K562 (cell line): ENCODE measurements at regions not wholly inside any gene's neighbourhood (a gene's known extent, or its start where the extent isn't known, plus 50 kb on each side); places are given as distances from the start of the nearest gene placed in this dataset.

ENCODE experiments used
- CXXC5 ChIP-seq: fragments of 250-450 bp; sonication (Bioruptor Pico); IDR thresholded peaks from 2 replicates; pipeline ENCODE4 v1.8.0; 2022; ENCODE audit warnings: inconsistent platforms, mild to moderate bottlenecking, moderate library complexity
- HMGN3 ChIP-seq: IDR thresholded peaks from 2 replicates; pipeline ENCODE4 v1.6.1; 2011; ENCODE audit warnings: borderline replicate concordance, low read depth, mild to moderate bottlenecking, mixed read lengths, low read length; ENCODE audit not compliant: insufficient read length; ENCODE audit errors: extremely low read depth
- KDM5B ChIP-seq: fragments of 200-600 bp; sonication (generic); IDR thresholded peaks from 2 replicates; pipeline ENCODE4 v1.6.1; 2012; ENCODE audit warnings: low read depth, mild to moderate bottlenecking, moderate library complexity, low read length, control low read depth, inconsistent platforms; ENCODE audit not compliant: insufficient replicate concordance
- NBN ChIP-seq: fragments of 450-650 bp; IDR thresholded peaks from 2 replicates; pipeline ENCODE4 v1.6.1; 2016; ENCODE audit warnings: low read depth, mild to moderate bottlenecking
- SMAD2 ChIP-seq: fragments of 150-350 bp; IDR thresholded peaks from 2 replicates; pipeline ENCODE4 v1.6.1; 2014; ENCODE audit warnings: low read depth, mild to moderate bottlenecking, low read length
- TF ChIP-seq, protein P1 (sequence below): sonication (generic); formaldehyde crosslinking; IDR thresholded peaks from 2 replicates; pipeline ENCODE4 v1.8.0; 2022; ENCODE audit warnings: mild to moderate bottlenecking, missing genetic modification reagents
- TF ChIP-seq, protein P2 (sequence below): sonication (generic); formaldehyde crosslinking; IDR thresholded peaks from 2 replicates; pipeline ENCODE4 v1.8.1; 2023; ENCODE audit warnings: mild to moderate bottlenecking, missing genetic modification reagents
- TF ChIP-seq, protein P3 (sequence below): fragments of 200-600 bp; sonication (generic); IDR thresholded peaks from one replicate; pipeline ENCODE4 v1.6.1; 2012; ENCODE audit warnings: mild to moderate bottlenecking, low read depth, low read length, inconsistent platforms

DNA sequence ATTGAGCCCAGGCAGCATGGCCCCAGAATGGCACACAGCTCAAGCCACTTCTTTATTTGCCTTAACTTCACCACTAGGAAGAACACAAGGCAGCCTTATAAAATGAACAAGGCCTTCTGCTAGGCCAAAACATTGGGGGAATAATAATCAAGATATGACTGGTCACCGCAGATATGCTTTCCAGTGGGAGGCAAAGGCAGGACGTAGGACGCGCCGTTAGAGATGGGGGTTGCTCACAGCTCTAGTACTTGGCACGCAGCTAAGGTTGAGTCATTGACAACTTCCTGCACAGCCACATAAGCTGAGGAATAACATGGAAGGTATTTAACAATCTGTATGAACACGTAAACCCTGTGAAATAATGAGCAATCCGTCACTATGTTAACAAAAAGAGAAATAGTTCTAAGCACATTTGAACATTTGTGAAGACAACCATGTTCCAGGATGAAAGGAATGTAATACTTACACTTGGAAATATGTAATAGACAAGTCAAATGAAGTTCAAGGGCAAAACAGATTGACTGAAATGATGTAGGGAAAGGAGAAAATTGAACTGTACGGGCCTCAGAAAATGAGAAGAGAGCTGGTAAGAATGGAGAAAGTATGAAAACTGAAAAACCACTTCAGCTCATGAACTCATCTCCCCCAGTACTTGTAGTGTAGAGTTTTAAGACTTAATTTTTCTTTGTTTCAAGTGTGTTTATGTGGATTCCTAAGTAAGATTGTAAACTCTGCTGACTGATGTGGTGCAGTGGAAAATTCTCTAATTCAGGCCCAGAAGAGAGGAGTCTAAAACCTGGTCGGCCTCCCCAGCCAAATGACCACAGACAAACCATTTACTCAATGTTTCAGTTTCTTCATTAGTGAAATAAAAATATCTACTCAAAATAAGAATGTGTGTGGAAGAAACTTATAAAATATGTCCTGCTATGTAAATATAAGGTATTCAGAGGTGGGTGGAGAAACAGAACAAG, 59.3 kb upstream of the CCDC91 start (continued):
- TF ChIP-seq, protein P1, sequence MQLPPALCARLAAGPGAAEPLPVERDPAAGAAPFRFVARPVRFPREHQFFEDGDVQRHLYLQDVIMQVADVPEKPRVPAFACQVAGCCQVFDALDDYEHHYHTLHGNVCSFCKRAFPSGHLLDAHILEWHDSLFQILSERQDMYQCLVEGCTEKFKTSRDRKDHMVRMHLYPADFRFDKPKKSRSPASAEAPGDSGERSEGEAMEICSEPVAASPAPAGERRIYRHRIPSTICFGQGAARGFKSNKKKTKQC (CRISPR knock-in tag), result no peak
- TF ChIP-seq HMGN3 (peak; percentile 56), SMAD2 (no peak), NBN (no peak; the same call in 1 of the 2 replicates), CXXC5 (CRISPR knock-in tag) (peak; percentile 93), KDM5B (no peak)
- TF ChIP-seq, protein P2, sequence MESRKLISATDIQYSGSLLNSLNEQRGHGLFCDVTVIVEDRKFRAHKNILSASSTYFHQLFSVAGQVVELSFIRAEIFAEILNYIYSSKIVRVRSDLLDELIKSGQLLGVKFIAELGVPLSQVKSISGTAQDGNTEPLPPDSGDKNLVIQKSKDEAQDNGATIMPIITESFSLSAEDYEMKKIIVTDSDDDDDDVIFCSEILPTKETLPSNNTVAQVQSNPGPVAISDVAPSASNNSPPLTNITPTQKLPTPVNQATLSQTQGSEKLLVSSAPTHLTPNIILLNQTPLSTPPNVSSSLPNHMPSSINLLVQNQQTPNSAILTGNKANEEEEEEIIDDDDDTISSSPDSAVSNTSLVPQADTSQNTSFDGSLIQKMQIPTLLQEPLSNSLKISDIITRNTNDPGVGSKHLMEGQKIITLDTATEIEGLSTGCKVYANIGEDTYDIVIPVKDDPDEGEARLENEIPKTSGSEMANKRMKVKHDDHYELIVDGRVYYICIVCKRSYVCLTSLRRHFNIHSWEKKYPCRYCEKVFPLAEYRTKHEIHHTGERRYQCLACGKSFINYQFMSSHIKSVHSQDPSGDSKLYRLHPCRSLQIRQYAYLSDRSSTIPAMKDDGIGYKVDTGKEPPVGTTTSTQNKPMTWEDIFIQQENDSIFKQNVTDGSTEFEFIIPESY (CRISPR knock-in tag), result no peak
- TF ChIP-seq, protein P3, sequence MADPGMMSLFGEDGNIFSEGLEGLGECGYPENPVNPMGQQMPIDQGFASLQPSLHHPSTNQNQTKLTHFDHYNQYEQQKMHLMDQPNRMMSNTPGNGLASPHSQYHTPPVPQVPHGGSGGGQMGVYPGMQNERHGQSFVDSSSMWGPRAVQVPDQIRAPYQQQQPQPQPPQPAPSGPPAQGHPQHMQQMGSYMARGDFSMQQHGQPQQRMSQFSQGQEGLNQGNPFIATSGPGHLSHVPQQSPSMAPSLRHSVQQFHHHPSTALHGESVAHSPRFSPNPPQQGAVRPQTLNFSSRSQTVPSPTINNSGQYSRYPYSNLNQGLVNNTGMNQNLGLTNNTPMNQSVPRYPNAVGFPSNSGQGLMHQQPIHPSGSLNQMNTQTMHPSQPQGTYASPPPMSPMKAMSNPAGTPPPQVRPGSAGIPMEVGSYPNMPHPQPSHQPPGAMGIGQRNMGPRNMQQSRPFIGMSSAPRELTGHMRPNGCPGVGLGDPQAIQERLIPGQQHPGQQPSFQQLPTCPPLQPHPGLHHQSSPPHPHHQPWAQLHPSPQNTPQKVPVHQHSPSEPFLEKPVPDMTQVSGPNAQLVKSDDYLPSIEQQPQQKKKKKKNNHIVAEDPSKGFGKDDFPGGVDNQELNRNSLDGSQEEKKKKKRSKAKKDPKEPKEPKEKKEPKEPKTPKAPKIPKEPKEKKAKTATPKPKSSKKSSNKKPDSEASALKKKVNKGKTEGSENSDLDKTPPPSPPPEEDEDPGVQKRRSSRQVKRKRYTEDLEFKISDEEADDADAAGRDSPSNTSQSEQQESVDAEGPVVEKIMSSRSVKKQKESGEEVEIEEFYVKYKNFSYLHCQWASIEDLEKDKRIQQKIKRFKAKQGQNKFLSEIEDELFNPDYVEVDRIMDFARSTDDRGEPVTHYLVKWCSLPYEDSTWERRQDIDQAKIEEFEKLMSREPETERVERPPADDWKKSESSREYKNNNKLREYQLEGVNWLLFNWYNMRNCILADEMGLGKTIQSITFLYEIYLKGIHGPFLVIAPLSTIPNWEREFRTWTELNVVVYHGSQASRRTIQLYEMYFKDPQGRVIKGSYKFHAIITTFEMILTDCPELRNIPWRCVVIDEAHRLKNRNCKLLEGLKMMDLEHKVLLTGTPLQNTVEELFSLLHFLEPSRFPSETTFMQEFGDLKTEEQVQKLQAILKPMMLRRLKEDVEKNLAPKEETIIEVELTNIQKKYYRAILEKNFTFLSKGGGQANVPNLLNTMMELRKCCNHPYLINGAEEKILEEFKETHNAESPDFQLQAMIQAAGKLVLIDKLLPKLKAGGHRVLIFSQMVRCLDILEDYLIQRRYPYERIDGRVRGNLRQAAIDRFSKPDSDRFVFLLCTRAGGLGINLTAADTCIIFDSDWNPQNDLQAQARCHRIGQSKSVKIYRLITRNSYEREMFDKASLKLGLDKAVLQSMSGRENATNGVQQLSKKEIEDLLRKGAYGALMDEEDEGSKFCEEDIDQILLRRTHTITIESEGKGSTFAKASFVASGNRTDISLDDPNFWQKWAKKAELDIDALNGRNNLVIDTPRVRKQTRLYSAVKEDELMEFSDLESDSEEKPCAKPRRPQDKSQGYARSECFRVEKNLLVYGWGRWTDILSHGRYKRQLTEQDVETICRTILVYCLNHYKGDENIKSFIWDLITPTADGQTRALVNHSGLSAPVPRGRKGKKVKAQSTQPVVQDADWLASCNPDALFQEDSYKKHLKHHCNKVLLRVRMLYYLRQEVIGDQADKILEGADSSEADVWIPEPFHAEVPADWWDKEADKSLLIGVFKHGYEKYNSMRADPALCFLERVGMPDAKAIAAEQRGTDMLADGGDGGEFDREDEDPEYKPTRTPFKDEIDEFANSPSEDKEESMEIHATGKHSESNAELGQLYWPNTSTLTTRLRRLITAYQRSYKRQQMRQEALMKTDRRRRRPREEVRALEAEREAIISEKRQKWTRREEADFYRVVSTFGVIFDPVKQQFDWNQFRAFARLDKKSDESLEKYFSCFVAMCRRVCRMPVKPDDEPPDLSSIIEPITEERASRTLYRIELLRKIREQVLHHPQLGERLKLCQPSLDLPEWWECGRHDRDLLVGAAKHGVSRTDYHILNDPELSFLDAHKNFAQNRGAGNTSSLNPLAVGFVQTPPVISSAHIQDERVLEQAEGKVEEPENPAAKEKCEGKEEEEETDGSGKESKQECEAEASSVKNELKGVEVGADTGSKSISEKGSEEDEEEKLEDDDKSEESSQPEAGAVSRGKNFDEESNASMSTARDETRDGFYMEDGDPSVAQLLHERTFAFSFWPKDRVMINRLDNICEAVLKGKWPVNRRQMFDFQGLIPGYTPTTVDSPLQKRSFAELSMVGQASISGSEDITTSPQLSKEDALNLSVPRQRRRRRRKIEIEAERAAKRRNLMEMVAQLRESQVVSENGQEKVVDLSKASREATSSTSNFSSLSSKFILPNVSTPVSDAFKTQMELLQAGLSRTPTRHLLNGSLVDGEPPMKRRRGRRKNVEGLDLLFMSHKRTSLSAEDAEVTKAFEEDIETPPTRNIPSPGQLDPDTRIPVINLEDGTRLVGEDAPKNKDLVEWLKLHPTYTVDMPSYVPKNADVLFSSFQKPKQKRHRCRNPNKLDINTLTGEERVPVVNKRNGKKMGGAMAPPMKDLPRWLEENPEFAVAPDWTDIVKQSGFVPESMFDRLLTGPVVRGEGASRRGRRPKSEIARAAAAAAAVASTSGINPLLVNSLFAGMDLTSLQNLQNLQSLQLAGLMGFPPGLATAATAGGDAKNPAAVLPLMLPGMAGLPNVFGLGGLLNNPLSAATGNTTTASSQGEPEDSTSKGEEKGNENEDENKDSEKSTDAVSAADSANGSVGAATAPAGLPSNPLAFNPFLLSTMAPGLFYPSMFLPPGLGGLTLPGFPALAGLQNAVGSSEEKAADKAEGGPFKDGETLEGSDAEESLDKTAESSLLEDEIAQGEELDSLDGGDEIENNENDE, result no peak
